Left ventricle myocardium superior (tissue), 1 donor: ENCODE measurements at regions not wholly inside any gene's neighbourhood (a gene's known extent, or its start where the extent isn't known, plus 50 kb on each side); places are given as distances from the start of the nearest gene placed in this dataset.

Experiments used
- ATAC-seq: fragments of 200-7000 bp; cut with Tn5 transposase; one replicate; pipeline ENCODE4 v1.9.1; 2020; ENCODE audit warnings: mild to moderate bottlenecking, moderate library complexity
- DNase-seq: peaks from one replicate; pipeline ENCODE4 v3.0.0-alpha.2; 2020
- intact Hi-C: fragments of 100-400 bp; cut with micrococcal nuclease; formaldehyde crosslinking; loops from one replicate; pipeline ENCODE4 v1.11.0; 2022
- donor health status: DM: no; HTN: yes; CAD: no; lungs with severe emphysema.

DNA sequence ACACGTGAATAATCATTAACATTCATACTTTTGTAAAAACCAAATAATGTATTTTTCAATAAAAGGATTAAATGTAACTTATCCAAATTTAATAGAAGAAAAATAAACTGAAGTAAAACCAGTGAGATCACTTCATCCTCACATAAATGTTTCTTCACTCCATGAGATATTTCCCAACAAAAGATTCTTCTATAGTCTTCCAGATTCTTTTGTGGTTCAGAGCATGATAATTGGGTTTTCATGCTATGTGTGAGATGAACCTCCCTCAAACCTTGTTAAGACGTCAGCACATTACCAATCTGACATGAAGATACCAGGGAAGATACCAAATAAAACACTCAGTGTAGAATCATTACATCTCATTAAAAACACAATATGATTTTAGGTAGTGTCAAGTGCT is 62.9 kb upstream of the OXGR1 start:
- ATAC-seq (no peak), DNase-seq (no peak)
- intact Hi-C loops: no loop called here

DNA sequence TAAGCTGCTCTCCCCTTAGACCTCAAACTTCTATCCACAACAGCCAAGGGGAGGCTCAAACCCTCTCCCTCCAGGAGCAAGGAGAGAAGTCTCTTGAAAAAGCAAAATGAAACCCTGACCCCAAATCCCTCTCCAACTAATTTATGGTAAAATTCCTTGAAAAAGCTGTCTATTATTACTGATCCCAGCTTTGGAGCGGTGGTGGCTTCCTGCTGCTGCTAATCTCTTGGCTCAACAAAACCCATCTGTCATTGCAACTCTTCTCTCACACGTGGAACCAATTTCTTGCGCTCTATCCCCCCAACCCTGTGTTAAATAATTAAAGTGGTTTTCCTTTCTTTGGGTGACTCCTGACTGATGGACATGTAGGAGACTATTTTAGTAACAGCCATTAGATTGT is 64.1 kb upstream of the OXGR1 start:
- intact Hi-C loops: no loop called here
- no peak for DNase-seq
- ATAC-seq: no peak

DNA sequence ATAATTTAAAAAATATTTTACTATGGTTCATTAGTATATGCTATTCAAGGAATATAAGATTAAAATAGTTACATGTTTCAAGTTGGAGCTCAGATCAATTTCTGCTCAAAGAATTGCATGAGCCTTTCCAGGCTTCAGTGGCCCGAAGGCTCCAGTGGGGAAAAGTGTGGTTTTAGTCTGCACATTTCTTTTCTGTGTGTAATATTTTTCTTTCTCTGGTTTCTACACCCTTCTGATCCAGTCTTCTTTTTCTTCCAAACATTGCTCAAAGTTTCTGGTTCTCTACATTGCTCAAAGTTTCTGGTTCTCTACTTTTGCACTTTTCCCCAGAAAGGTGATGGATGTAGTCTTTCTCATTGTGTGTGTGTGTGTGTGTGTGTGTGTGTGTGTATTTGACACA is 64.7 kb upstream of the OXGR1 start:
- intact Hi-C loops: no loop called here
- ATAC-seq (no peak), DNase-seq (no peak)

DNA sequence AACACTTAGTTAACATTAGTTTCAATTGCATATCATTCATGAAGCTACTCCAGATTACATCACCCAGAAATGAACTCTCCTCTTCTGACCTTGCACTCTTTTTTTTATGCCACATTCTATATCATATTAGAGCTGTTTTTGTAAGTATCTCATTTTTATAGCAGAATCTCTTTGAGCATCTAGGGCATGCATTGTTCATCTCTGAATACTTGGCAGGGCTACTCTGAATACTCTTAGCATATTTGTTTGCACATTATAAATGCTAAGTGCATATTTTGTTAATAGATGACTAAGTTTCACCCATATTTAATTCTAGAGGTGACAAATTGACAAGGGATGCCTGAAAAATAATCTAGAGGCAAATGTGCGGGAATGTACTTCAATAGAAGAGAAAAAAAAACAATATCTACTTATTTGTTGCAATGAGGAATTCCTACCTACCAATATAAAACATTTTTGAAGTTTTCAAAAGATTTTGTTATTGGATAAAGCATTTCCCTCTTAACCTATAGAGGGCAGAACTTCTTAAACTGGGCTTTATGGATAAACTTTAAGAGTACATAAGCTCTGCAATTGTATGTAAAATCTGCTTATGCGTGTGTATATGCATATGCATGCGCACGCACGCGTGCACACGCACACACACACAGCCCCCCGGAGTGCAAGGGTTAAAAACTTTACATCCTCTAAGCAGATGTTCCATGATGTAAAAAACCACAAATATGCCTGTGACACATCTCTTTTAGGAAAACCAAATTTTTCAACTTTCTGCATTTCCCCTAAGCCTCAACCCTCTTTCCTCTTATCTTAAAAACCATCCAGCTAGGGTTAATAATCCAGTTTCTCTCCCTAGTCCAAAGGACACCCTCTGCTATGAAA is 73.0 kb upstream of the OXGR1 start:
- DNase-seq (no peak), ATAC-seq (no peak)
- intact Hi-C loops: no loop called here

DNA sequence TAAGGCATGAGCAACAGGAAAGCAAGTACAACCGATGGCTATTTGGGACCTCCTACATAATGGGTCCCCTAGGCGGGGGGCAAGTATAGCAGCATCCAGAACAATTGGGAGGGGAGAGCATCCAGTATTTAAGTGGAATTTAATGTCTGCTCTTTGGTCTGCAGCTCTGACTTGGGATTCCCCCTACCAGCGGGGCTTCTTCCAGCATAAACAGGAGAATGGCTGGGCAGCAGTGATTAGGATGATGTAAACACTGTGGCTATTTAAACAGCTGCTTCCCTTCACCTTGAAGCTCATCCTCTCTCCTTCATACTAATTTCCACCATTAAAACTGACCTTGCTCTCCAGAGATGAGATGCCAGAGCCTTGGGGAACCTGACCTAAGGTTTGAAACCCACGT is 73.9 kb upstream of the OXGR1 start:
- DNase-seq: no peak
- ATAC-seq: no peak
- intact Hi-C loops: no loop called here

DNA sequence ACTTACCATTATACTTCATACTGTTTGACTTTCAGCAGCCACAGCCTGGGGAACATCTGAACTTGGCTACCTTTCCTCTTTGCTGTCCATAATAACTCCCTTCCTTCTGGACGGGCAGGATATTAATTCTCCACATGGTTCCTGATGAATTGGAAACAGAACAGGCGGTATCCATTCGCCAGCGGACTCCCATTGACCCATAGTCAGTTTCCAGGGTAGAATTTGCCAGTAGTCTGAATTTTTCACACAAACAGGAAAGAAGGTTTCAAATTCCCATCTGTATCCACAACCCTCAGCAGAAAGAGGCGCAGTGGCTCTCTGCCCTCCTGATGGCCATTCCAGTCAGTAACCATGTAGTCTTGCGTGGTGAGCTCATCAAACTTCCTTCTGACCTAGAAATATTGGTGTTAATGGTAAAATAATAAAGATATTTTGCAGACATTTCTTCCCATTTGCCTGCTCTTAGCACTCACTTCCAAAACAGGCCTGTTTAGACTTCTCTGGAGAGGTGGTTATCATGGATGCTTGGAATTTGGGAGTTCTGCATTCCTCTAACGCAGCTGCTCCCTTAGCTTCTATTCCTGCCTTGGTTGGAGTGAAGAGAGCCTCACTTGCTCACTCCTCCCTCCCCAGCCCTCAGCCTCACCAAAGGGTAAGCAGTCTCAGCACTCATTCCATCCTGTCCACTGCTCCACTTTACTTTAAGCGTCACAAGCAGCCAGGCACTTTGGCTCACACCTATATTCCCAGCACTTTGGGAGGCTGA is 75.0 kb upstream of the OXGR1 start:
- ATAC-seq (no peak), DNase-seq (no peak)
- intact Hi-C loops: no loop called here

DNA sequence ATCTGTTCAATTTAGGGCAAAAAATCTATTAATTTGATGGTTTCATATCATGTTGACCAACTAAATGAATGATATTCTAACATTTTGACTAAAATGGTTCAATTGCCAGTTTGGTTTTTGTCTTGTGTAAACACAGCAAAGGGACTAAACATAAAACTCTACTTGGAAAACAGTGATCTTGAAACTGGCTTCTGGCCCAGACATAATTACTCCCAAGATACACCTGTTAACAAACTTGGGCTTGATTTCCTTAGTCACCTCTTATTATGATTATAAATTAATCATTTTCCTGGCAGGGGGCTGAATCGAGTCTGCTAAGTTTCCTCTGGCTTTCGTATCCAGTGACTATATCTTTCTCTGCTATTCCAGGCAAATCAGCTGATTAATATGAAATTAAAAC is 78.0 kb upstream of the OXGR1 start:
- ATAC-seq: no peak
- intact Hi-C loops: no loop called here
- no peak for DNase-seq

DNA sequence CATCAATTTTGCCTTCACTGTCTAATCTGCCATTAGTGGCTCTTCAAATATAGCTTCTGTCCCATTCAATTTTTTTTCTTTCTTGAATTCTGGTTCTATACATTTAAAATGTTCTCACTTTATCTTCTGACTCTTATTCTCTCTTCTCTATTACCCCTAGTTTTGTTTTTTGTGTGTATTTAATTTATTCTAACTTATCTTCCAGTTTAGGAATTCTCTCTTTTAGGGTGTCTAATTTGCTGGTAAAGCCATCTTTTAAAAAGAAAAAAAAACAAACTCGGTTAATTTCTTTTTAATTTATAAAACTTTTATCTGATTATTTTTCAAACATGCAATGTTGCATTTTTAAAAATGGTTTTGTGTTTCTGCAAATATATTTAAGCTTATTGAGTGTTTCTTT is 80.3 kb upstream of the OXGR1 start:
- ATAC-seq (no peak), DNase-seq (no peak)
- intact Hi-C loops: no loop called here

DNA sequence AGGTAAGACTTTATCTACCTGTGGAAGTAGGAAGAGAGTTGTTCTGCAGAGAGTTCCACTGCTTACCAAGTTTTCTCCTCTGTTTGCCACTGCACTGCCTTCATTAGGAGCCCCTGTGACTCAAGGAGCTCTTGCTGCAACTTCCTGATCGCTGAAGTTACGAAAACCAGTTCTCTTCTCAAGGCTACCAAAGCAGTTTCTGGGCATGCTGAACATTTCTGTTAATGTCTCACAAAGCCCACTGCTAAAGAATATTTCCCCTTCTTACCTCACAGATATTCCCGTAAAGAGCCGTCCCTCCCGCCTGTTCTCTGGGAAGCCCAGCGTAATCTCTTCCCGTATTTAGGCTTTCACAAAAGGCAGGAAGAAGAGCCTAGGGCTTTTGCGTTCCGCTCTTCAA is 82.6 kb upstream of the OXGR1 start:
- ATAC-seq: no peak
- no peak for DNase-seq
- intact Hi-C loops: no loop called here

DNA sequence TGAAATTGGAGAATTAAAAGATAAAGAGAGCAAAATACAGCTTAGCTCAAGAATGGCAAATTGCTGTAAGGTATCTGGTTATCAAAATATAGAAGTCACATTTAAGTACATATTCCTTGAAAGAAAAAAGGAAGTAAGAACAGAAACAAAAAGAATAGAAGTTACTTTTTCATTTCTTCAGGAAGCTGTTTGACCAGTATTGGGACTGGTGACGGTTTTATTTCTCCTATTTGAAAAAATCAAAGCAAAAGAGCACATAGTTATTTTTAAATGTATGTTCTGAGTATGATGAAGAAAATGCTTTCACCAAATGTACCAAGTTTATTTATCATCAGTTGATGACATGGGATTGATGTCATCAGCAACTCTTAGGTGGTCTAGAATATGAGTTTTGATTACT is 83.1 kb upstream of the OXGR1 start:
- no peak for ATAC-seq
- no peak for DNase-seq

DNA sequence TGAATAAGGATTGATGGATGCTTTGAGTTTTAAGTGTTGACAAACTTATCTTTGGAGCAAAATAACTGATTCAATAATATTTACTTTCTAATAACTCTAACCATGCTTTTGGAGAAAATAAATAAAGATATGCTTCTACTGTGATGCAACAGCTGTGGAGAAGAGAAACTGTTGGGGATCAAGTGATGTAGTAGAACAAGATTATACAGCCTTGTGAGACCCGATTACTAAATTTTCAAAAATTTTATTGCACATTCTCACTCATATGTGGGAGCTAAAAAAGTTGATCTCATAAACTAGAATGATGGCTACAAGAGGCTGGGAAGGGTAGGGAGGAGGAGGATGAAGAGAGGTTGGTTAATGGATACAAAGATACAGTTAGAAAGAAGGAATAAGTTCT is 85.5 kb upstream of the OXGR1 start:
- intact Hi-C loops: no loop called here
- DNase-seq (no peak), ATAC-seq (no peak)

More for the DNA sequence above, 83.1 kb upstream of the OXGR1 start:
- intact Hi-C loops: no loop called here

DNA sequence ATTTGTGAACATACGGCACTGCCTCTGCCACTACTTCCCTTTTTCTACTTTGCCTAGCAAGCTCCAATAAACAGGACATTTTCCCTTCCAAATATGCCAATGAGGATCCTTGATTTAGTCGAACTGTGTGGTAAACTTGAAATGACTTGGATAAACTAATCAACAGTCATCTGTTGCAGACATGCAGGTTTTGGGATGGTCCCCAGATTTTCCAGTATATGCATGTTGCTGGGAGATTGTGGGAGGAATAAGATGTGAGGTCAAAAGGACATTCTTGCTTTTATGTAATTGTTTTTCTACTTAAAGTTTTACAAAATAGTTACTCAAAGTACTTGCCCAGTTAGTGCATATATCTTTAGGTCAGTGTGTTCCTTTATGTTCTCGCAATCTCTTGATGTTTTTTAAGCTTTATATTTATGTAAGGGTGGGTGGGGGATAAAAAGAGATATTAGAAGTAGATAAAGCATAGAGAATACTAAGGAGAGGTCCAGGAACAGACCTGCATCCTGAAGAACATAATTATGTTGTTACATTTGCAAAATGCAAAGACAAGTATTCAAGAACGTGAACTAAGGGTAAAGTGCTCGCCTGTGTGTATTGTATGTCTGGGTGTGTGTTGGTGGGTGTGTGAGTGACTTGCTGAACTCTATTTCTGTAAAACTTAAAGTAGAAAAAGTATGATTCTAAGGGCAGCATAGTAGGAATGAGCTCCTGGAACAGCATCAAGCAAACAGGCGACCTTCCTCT is 88.4 kb upstream of the OXGR1 start:
- no peak for ATAC-seq
- intact Hi-C loops: no loop called here
- DNase-seq: no peak

DNA sequence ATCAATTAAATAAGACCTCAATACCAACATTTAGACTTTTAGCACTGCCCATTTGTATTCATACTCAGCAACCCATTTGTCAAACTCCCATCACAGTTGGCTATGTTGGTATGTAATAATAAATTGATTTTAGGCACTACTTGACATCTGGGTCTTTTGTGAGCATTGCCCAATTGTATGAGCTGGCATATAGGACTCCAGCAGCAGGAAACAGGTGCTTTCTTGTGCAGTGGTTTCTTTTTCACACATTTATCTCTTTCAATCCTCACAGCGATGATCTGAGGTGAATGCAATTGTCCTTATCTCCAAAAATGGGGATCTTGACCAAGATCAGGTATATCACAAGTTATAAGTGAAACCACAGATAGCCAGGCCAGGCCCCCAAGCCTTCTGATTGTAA is 96.9 kb upstream of the OXGR1 start:
- ATAC-seq: no peak
- DNase-seq: no peak
- intact Hi-C loops: no loop called here

DNA sequence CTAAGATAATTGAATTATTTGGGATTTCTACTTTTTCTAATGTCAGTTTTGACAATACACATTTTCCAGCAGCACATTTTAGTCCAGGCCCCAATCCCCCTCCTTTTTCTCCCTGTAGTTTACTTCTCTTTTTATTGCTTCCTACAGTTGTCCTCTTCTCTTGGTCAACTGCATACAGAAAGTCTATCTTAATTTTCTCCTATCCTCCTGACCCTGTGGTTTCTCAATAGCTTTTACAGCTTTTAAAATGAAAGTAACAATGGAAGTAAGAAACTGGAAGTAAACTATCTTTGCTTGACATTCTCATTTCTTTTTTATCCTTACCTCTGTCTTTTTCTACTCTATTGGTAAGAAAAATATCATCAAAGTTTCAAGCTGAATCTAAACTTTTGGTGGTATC is 106.5 kb upstream of the OXGR1 start:
- intact Hi-C loops: no loop called here
- no peak for DNase-seq
- no peak for ATAC-seq

DNA sequence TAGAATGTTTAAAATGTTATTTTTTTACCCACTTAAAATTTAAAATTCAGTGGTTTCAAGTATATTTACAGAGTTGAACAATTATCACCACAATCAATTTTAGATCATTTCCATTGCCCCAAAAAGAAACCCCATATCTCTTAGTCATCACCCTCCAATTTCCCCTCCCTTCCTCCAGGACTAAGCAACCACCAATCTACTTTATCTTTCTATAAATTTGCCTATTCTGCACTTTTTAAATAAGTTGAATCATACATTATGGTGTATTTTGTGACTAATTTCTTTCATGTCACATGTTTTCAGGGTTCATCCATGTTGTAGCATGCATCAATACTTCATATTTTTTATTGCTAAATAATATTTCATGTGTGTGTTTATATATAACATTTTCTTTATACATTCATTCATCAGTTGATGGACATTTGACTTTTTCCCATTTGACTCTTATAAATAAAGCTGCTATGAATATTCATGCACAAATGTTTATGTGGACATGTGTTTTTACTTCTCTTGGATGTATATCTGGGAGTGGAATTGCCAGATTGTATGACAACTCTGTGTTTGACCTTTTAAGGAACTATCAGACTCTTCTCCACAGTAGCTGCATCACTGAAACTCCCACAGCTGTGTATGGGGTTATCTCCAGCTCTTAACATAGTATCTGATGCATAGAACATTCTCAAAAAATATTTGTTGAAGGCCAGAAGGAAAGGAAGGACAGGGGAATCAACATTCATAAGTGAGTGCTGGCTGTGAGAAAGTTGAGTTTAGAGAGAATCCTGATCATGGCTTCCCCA is 107.8 kb upstream of the OXGR1 start:
- intact Hi-C loops: no loop called here
- no peak for ATAC-seq
- no peak for DNase-seq

DNA sequence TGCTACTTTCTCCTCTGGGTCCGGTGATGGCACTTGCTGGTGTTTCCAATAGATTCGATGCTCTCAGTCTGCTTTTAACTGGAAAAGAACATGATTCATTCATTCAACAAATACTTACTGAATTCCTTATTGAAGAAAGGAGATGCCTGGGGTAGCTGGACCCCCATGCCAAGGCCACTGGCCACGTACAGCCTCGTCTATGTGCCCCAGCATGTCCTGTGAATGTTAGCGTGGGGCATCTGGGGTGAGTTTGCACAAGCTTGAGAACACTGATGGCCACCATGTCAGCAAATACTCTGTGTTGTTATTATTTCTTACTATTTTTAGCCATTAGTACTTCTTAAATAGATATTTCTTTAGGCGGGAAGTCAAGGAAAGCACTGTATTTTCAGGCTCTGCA is 112.0 kb upstream of the OXGR1 start:
- intact Hi-C loops: no loop called here
- no peak for ATAC-seq
- DNase-seq: no peak

DNA sequence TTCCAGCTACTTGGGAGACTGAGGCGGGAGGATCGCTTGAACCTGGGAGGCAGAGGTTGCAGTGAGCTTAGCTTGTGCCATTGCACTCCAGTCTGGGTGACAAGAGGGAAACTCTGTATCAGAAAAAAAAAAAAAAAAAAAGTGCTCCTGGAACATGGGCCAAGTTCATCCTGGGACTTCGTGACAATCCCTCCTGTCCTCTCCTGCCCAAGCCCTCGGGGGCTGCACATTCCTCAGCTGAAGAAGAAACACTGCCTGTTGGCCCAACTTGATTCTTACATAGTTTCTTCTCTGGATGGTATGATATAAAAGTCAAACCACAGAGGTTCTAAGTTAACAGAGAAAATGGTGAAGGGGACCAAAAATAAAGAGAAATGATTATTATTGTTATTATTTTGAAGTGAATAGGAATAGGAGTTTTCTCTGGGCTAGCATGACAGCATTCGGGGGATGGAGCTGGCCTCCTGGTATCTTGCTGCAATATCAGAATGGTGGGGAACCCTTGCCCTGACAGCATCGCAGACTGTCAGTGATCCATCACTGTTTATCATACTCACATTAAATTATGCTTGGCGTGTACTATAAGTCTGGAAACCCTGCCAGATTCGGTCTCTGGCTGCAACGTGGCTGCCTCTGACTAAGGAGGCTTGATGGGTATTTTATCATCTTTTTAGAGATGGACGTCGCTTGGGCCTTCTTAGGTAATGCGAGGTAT is 113.7 kb upstream of the OXGR1 start:
- no peak for ATAC-seq
- DNase-seq: no peak
- intact Hi-C loops: no loop called here

DNA sequence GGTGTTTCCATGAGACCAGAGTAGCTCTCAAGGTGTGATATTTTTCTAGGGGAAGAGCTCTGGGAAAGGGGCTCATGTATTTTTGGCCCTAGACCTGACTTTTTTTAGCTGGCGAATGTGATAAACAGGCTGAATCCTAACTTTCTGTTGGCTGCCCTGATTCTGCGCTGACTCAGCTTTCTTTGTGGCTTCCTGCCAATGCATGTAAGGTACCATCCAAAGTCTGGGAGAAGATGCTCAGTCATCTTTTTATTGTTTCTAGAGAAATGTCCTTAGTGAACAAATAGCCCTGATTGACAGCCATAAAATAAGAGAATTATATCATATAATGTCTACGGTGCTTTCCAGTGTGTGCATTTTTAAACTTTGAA is 113.6 kb upstream of the MBNL2 start:
- no peak for DNase-seq
- no peak for ATAC-seq
- intact Hi-C loops: no loop called here

DNA sequence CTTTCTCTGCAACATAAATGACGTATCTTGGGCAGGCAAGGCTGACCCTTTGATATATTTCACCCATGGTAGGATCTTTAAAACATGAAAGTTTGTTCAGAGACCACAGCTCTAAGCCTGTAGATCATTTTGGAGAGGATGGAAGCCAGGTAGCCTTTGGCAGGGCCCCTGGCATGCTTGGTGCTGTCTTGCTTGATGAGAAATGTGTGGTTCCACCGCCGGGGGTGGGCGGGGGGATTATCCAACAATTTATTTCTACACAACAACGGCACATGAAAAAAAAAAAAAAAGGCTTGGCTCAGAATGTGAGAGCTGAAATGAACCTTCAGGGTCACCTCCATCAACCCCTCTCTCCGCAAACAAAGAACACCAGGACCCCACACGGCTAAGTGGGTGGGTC is 112.9 kb upstream of the MBNL2 start:
- DNase-seq: peak; percentile 31
- ATAC-seq: no peak
- intact Hi-C loops: no loop called here
